Vagina (tissue), 2 donors: ENCODE measurements at regions not wholly inside any gene's neighbourhood (a gene's known extent, or its start where the extent isn't known, plus 50 kb on each side); places are given as distances from the start of the nearest gene placed in this dataset.

ENCODE experiments used
- POLR2A ChIP-seq, 2 donors: fragments of 450-650 bp; IDR thresholded peaks; one replicate each; pipeline ENCODE4 v1.6.1; 2017; ENCODE audit warnings: antibody characterized with exemption in 2 of 2, mild to moderate bottlenecking in 2 of 2, moderate library complexity in 2 of 2
- TF ChIP-seq, protein P1 (sequence below), 3 experiments: fragments of 450-650 bp in 2 of 3; fragments of 200-600 bp in 1 of 3; sonication (generic) in 1 of 3; IDR thresholded peaks; one replicate each; pipeline ENCODE4 v1.5.1; 2017 to 2019; ENCODE audit warnings: antibody characterized with exemption in 3 of 3, mild to moderate bottlenecking in 2 of 3, moderate library complexity in 2 of 3

DNA sequence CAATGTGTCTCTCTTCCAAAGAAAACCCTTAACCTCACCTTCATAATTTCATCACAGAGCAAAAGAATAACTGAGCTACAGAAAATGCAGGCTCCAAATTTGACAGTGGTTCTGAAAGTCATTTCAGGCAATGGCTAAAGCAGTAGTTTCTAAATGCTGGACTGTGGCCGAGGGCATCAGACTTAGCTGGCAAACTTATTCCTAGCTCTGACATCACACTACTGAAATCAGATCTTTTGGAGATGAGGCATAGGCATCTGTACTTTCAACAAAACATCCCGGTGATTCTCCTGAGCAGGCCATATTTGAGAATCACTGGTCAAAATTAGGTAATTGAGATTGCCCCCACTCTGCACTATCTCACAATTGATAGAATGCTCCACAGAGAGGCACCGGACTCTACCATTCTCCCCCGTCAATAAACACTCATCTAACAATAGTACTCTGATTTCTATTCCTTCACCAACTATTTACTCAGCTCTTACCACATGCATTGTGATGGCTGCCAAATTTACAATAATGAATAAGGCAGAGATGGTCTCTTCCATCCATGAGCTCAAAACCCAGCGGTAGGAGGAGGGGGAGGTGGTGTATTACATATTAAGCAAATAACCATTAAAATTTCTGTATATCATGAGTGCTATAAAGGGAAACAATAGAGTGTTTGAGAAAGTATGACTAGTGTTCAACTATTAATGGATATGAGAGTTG lies 57.3 kb upstream of the SPRED1 start:
- TF ChIP-seq, protein P1, sequence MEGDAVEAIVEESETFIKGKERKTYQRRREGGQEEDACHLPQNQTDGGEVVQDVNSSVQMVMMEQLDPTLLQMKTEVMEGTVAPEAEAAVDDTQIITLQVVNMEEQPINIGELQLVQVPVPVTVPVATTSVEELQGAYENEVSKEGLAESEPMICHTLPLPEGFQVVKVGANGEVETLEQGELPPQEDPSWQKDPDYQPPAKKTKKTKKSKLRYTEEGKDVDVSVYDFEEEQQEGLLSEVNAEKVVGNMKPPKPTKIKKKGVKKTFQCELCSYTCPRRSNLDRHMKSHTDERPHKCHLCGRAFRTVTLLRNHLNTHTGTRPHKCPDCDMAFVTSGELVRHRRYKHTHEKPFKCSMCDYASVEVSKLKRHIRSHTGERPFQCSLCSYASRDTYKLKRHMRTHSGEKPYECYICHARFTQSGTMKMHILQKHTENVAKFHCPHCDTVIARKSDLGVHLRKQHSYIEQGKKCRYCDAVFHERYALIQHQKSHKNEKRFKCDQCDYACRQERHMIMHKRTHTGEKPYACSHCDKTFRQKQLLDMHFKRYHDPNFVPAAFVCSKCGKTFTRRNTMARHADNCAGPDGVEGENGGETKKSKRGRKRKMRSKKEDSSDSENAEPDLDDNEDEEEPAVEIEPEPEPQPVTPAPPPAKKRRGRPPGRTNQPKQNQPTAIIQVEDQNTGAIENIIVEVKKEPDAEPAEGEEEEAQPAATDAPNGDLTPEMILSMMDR (IDR thresholded peaks at IDR 0.05), result no peak
- no peak for TF ChIP-seq POLR2A (IDR thresholded peaks at IDR 0.05)
